ENCODE measurements at regions not wholly inside any gene's neighbourhood (a gene's known extent, or its start where the extent isn't known, plus 50 kb on each side); places are given as distances from the start of the nearest gene placed in this dataset.

DNA sequence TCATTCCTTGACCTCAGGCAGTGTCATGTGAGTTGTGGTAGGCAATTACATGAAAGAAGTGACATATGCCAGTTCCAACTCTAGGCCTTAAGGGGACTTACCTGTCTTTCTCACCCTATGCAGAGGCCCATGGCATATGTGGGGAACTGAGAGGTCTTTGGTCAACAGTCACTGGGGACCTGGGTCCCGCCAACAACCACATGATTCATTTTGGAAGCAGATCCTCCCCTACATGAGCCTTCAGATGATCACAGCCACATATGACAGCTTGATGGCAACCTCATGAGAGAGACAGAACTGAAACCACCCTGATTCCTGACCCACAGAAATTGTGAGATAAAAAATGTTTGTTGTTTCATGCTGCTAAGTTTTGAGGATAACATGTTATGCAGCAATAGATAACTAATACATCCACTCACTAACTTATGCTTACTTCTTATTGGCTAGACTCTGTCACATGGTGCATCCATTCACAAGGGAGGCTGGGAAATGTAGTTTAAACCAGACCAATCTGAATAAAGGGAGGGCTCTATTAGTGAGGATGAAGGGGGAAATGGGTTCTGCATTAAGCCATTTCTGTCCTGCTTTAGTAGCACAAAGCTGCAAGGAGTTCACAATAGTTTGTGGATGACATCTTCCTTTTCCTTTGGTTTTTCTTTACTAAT lies 298.2 kb downstream of the HAPSTR1 start:
- no peak for TF ChIP-seq CTCF (IDR thresholded peaks at IDR 0.05; ENCODE audit: control insufficient read depth, extremely low read depth, insufficient read depth)
- H3K4me3 ChIP-seq (ENCODE audit: low read depth, low read length), result no peak overlapping the region
- no peak for DNase-seq (ENCODE audit: low read depth)

GRCh38 chr16:9392956-9393355 lies 301.5 kb downstream of the HAPSTR1 start:
- DNase-seq (ENCODE audit: low read depth), result no peak
- H3K4me3 ChIP-seq (ENCODE audit: low read depth, low read length), result no peak overlapping the region
- no peak for TF ChIP-seq CTCF (IDR thresholded peaks at IDR 0.05; ENCODE audit: control insufficient read depth, extremely low read depth, insufficient read depth)

DNA sequence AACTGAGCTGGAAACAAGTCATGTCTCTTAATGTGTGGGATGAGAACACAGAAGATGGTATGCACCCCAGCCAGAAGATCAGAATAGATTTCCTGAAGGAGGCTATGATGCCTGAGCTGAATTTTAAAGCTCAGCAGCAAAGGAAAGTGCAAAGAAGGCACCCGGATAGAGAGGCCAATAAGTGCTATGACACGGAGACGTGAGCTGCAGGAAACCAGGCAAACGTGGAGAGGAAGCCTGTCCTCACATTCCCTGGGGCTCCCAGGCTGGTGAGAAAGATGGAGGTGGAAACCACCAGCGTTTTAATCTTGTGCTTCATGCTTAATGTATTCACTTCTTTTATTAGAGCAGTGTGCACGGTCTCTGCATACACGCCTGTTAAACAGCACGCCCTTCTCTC lies 302.1 kb downstream of the HAPSTR1 start:
- no peak for DNase-seq (ENCODE audit: low read depth)
- no peak for TF ChIP-seq CTCF (IDR thresholded peaks at IDR 0.05; ENCODE audit: control insufficient read depth, extremely low read depth, insufficient read depth)
- no peak overlapping the region for H3K4me3 ChIP-seq (ENCODE audit: low read depth, low read length)

GRCh38 chr16:9395958-9396359 lies 304.5 kb downstream of the HAPSTR1 start:
- TF ChIP-seq CTCF (IDR thresholded peaks at IDR 0.05; ENCODE audit: control insufficient read depth, extremely low read depth, insufficient read depth), result no peak
- DNase-seq (ENCODE audit: low read depth), result no peak
- no peak overlapping the region for H3K4me3 ChIP-seq (ENCODE audit: low read depth, low read length)

DNA sequence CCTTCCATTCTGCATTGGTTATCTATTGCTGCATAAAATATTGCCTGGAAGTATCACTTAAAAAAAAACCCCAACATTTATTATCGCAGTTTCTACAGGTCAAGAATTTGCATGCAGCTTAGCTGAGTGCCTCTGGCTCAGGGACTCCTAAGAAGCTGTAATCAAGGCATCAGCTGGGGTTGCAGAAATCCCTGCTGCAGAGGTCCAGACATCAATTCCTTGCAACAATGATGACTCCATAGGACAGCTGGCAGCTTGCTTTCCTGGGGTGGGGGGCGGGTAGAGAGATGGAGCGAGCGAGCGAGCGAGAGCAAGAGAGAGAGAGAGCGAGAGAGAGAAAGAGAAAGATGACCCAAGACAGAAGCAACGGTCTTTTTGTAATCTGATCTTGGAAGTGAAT lies 308.1 kb downstream of the HAPSTR1 start:
- TF ChIP-seq CTCF (IDR thresholded peaks at IDR 0.05; ENCODE audit: control insufficient read depth, extremely low read depth, insufficient read depth), result no peak
- no peak for DNase-seq (ENCODE audit: low read depth)
- H3K4me3 ChIP-seq (ENCODE audit: low read depth, low read length), result no peak overlapping the region

DNA sequence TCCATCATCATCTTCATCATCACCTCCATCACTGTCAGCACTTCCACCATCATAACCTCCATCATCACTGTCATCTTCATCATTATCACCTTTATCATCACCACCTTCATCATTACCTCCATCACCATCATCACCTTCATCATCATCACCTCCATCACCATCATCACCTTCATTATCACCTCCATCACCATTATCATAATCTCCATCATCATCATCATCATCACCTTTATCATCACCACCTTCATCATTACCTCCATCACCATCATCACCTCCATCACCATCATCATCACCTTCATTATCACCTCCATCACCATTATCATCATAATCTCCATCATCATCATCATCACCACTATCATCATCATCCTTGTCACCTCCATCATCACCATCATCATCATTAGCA lies 309.7 kb downstream of the HAPSTR1 start:
- no peak for TF ChIP-seq CTCF (IDR thresholded peaks at IDR 0.05; ENCODE audit: control insufficient read depth, extremely low read depth, insufficient read depth)
- no peak overlapping the region for H3K4me3 ChIP-seq (ENCODE audit: low read depth, low read length)
- no peak for DNase-seq (ENCODE audit: low read depth)

DNA sequence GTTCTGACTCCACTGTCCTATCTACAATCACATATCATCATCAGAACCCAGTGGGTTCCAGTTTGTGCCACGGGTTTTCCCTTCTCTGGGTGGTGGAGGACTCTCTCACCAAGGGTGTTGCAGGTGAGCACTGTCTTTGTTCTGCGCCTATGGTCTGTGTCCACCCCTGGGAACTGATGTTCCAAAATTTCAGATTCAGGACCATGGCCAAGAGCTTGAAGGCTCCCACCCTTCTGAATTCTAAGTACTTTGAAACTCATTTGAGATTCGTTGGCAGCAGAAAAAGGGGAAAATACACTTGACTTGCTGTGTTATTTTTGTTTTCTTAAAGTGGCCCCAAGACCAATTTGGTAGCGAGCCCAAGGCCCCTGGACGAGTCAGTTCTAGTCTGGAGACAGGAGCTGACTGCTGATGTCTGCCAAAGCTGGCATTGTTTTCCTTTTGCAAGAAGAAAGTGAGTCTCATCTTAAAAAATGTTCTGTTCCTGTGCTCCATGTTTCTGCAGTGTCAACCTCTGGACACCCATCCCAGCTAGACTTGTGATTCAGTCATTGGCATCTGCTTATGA lies 310.9 kb downstream of the HAPSTR1 start:
- no peak overlapping the region for H3K4me3 ChIP-seq (ENCODE audit: low read depth, low read length)
- DNase-seq (ENCODE audit: low read depth), result no peak
- TF ChIP-seq CTCF (IDR thresholded peaks at IDR 0.05; ENCODE audit: control insufficient read depth, extremely low read depth, insufficient read depth), result no peak

Measured in LNCaP clone FGC (cell line).